Subcutaneous abdominal adipose tissue (tissue), 5 donors: ENCODE measurements at regions not wholly inside any gene's neighbourhood (a gene's known extent, or its start where the extent isn't known, plus 50 kb on each side); places are given as distances from the start of the nearest gene placed in this dataset.

ENCODE experiments used
- H3K27ac ChIP-seq: one replicate; pipeline ENCODE4 v1.7.0; 2013; ENCODE audit warnings: low read depth, mild to moderate bottlenecking, inconsistent platforms, low read length, moderate library complexity
- H3K27me3 ChIP-seq, 5 donors: one replicate each; pipeline ENCODE4 v1.7.0; 2013; ENCODE audit warnings: low read length in 5 of 5, inconsistent platforms in 1 of 5; ENCODE audit not compliant: control insufficient read depth in 5 of 5, insufficient read depth in 4 of 5
- H3K36me3 ChIP-seq, 5 donors: one replicate each; pipeline ENCODE4 v1.7.0; 2013; ENCODE audit warnings: low read length in 5 of 5; ENCODE audit not compliant: control insufficient read depth in 5 of 5, insufficient read depth in 5 of 5
- H3K4me1 ChIP-seq, 5 donors: one replicate each; pipeline ENCODE4 v1.7.0; 2013; ENCODE audit warnings: low read length in 5 of 5, mild to moderate bottlenecking in 3 of 5, moderate library complexity in 1 of 5; ENCODE audit not compliant: control insufficient read depth in 5 of 5, insufficient read depth in 5 of 5
- H3K4me3 ChIP-seq, 5 donors: one replicate each; pipeline ENCODE4 v1.7.0; 2013; ENCODE audit warnings: low read length in 5 of 5, low read depth in 1 of 5
- H3K9ac ChIP-seq, 5 donors: one replicate each; pipeline ENCODE4 v1.7.0; 2013; ENCODE audit warnings: low read length in 5 of 5, mild to moderate bottlenecking in 4 of 5, moderate library complexity in 3 of 5
- H3K9me3 ChIP-seq, 5 donors: one replicate each; pipeline ENCODE4 v1.7.0; 2013; ENCODE audit warnings: low read length in 5 of 5; ENCODE audit not compliant: control insufficient read depth in 5 of 5
- donor health status: healthy.
- donor health status: healthy.
- donor health status: healthy.
- donor health status: healthy.
- donor health status: healthy.

DNA sequence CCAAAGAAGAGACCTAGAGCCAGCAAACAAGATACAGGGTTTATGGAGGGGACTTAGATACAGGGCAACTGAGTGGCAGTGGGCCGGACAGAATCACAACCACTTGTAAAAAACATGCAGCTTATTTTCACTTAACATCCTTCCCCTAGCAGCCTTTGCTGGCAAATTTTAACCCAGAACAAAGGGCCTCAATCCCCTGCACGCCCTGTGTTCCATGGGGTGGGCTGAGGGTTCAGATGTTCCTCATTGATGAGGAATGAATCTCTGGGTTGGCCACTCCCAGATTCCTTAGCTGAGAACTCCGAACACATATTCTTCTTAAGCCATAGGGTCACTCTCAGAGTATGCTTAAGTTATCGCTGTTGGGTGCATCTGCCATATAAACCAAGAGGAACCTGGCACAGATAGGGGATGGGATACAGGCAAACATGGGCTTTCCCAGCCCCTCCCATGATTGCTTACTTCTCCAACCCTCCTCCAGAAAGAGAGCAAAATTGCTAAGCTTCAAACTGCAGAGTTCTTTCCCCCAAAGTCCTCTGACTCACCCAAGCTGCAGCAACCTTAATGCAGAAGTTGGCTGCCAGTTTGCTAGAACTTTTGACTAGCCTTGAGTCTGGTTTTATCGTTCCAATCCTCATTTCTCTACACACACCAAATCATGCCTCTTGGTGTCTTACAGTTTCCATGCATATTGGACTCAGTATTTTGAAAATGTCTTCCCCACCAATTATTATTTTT, 146.9 kb downstream of the CD47 start:
- Histone ChIP-seq H3K27ac (no peak overlapping the region), H3K9me3 (no peaks in the 10 kb centered on the region), H3K9ac (no peak overlapping the region), H3K36me3 (no peaks in the 10 kb centered on the region), H3K4me3 (no peak overlapping the region), H3K4me1 (peaks cover 0 to 24% (median 12%) of the 10 kb centered on the region in 5 donors), H3K27me3 (no peaks in the 10 kb centered on the region)

DNA sequence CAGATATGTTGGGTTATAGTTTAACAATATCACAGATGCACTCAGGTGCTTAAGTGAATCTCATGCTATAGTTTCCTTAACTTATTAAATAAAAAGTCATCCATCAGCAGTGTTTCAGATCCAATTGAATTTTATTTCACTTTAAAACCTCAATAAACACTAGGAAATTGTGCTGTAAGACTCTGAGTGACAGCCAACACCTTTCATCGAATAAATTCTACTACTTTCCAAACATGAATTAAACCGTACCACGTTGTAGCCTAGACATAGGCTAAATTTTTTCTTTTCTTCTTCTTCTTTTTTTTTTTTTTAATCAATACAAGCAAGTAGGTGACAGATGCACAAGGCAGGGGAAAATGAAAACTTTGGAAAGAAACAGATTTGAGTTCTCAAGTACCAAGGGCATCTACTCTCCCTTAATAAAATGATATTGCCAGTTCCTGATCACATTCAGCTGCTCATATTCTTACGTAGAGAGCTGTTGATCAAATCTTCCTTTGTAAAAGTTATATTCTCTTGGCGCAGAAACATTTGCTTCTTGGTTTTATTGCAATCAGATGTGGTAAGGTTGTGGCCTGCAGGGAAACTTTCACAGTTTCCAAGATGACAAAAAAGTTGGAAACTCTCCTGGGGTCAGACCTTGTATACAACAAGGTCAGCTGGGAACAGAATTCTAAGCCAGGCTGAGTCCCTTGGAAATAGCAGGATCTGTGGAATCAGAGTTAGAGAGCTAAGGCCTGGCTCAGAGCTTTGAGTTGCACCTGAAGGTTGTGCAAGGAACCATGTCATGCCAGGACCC, 147.7 kb downstream of the CD47 start:
- no peaks in the 10 kb centered on the region for H3K9me3 ChIP-seq
- H3K9ac ChIP-seq, result no peak overlapping the region
- H3K36me3 ChIP-seq, result no peaks in the 10 kb centered on the region
- peaks cover 0 to 24% (median 13%) of the 10 kb centered on the region in 5 donors for H3K4me1 ChIP-seq
- H3K4me3 ChIP-seq, result no peak overlapping the region
- no peak overlapping the region for H3K27ac ChIP-seq
- H3K27me3 ChIP-seq, result no peaks in the 10 kb centered on the region

GRCh38 chr3:107942244-107942643, 148.6 kb downstream of the CD47 start:
- Histone ChIP-seq H3K36me3 (no peaks in the 10 kb centered on the region), H3K27me3 (no peaks in the 10 kb centered on the region), H3K27ac (no peak overlapping the region), H3K4me3 (no peak overlapping the region), H3K4me1 (peaks cover 0 to 24% (median 13%) of the 10 kb centered on the region in 5 donors), H3K9me3 (no peaks in the 10 kb centered on the region), H3K9ac (no peak overlapping the region)

GRCh38 chr3:107939691-107940442, 151.0 kb downstream of the CD47 start:
- H3K4me1 ChIP-seq, result peaks cover 0 to 15% (median 4%) of the 10 kb centered on the region in 5 donors
- H3K36me3 ChIP-seq, result no peaks in the 10 kb centered on the region
- no peak overlapping the region for H3K9ac ChIP-seq
- H3K4me3 ChIP-seq, result no peak overlapping the region
- H3K9me3 ChIP-seq, result no peaks in the 10 kb centered on the region
- no peaks in the 10 kb centered on the region for H3K27me3 ChIP-seq
- H3K27ac ChIP-seq, result no peak overlapping the region

- peaks cover 0 to 7% (median 2%) of the 10 kb centered on the region in 5 donors for H3K4me1 ChIP-seq
- H3K27me3 ChIP-seq, result no peaks in the 10 kb centered on the region
- H3K9ac ChIP-seq, result no peak overlapping the region
- H3K4me3 ChIP-seq, result no peak overlapping the region
- peaks cover 0 to under 1% (median 0%) of the 10 kb centered on the region in 5 donors for H3K9me3 ChIP-seq
- no peak overlapping the region for H3K27ac ChIP-seq
- H3K36me3 ChIP-seq, result no peaks in the 10 kb centered on the region
These were observed 152.7 kb downstream of the CD47 start for GRCh38 chr3:107938143-107938542.

DNA sequence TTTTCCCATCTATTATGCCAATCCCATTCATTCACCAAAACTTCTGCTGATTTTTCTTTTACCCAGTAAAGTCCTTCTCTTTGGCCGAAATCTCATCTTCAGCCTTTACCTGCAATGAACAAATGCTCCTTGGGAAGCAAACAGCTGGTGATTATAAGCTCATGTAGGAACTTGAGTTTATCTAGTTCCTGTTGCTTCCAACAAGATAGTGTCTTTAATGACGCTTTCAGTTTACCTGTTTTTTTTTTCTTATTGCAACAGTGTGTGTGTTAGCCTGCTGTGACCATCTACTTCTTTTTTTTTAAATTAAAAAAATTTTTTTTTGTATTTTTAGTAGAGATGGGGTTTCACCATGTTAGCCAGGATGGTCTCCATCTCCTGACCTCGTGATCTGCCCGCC, 156.0 kb downstream of the CD47 start:
- H3K9me3 ChIP-seq, result peaks cover 0 to 3% (median 0%) of the 10 kb centered on the region in 5 donors
- no peak overlapping the region for H3K27ac ChIP-seq
- no peaks in the 10 kb centered on the region for H3K36me3 ChIP-seq
- no peaks in the 10 kb centered on the region for H3K27me3 ChIP-seq
- no peak overlapping the region for H3K4me3 ChIP-seq
- no peak overlapping the region for H3K9ac ChIP-seq
- H3K4me1 ChIP-seq, result peaks cover 0 to 2% (median 0%) of the 10 kb centered on the region in 5 donors

DNA sequence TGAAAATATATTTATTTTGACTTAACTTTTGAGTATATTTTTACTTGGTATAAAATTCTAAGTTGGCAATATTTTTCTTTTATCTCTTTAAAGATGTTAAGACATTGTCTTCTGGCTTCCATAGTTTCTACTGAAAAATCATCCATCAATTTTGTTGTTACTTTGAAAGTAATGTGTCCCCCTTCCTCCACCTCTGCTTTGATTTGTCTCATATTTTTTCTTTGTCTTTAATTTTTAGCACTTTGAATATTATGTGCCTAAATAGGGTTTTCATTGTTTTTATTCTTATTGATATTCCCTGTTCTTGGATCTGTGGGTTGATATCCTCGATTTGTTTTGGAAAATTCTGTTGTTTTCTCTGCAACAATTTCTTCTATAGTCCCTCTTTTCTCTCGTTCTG, 157.4 kb downstream of the CD47 start:
- no peaks in the 10 kb centered on the region for H3K36me3 ChIP-seq
- no peak overlapping the region for H3K4me3 ChIP-seq
- H3K9me3 ChIP-seq, result peaks cover 0 to 3% (median 0%) of the 10 kb centered on the region in 5 donors
- no peak overlapping the region for H3K9ac ChIP-seq
- H3K27me3 ChIP-seq, result no peaks in the 10 kb centered on the region
- peaks cover 0 to 2% (median 0%) of the 10 kb centered on the region in 5 donors for H3K4me1 ChIP-seq
- no peak overlapping the region for H3K27ac ChIP-seq

- H3K27me3 ChIP-seq, result no peaks in the 10 kb centered on the region
- H3K4me3 ChIP-seq, result no peak overlapping the region
- no peak overlapping the region for H3K9ac ChIP-seq
- H3K4me1 ChIP-seq, result peaks cover 0 to 16% (median 14%) of the 10 kb centered on the region in 5 donors
- no peaks in the 10 kb centered on the region for H3K36me3 ChIP-seq
- no peak overlapping the region for H3K27ac ChIP-seq
- H3K9me3 ChIP-seq, result peaks cover 0 to 3% (median 0%) of the 10 kb centered on the region in 5 donors
These were observed 159.5 kb downstream of the CD47 start for GRCh38 chr3:107931326-107931725.

GRCh38 chr3:107929088-107929487, 161.7 kb downstream of the CD47 start:
- H3K9ac ChIP-seq, result no peak overlapping the region
- H3K27me3 ChIP-seq, result no peaks in the 10 kb centered on the region
- no peaks in the 10 kb centered on the region for H3K36me3 ChIP-seq
- peaks cover 0 to 3% (median 0%) of the 10 kb centered on the region in 5 donors for H3K9me3 ChIP-seq
- no peak overlapping the region for H3K27ac ChIP-seq
- H3K4me3 ChIP-seq, result no peak overlapping the region
- H3K4me1 ChIP-seq, result peaks cover 0 to 16% (median 14%) of the 10 kb centered on the region in 5 donors
